HepG2 (cell line): ENCODE measurements at regions not wholly inside any gene's neighbourhood (a gene's known extent, or its start where the extent isn't known, plus 50 kb on each side); places are given as distances from the start of the nearest gene placed in this dataset.

Source experiments
- ATAC-seq: fragments of 200-7000 bp; cut with Tn5 transposase; 3 replicates; pipeline ENCODE4 v1.9.1; 2020; ENCODE audit warnings: mild to moderate bottlenecking, moderate library complexity
- BruUV-seq: library from RNA; stranded (reverse); fragments of 400-500 nt; replicated peaks from 2 replicates; lab custom pipeline; 2021; lab: Mats Ljungman, UMichigan
- CTCF ChIA-PET: fragments of 300-600 bp; formaldehyde crosslinking; extraction: SDS; loops from one replicate; lab custom pipeline; 2021; ENCODE audit warnings: low total read pairs, inconsistent platforms, low intra/inter-chr PET ratio; lab: Yijun Ruan, JAX
- POLR2A ChIA-PET: fragments of 350-600 bp; sonication (Branson Sonifier 250); formaldehyde crosslinking; loops from one replicate; lab custom pipeline; 2020; ENCODE audit warnings: antibody characterized with exemption, inconsistent platforms; lab: Yijun Ruan, JAX
- DNase-seq: peaks from one replicate; pipeline ENCODE4 v3.0.0-alpha.2; 2015; ENCODE audit warnings: low spot score
- FAIRE-seq: peaks from 3 replicates; lab custom pipeline; 2011; peaks lifted over from hg19 to GRCh38; lab: Jason Lieb, UNC
- H2AFZ ChIP-seq: one replicate; pipeline ENCODE4 v1.6.1; 2011; ENCODE audit warnings: low read length, inconsistent platforms
- H3K27ac ChIP-seq: fragments of 300-600 bp; 3 replicates; pipeline ENCODE4 v1.8.0; 2011; ENCODE audit warnings: mixed run types, mild to moderate bottlenecking, mixed read lengths, low read length, inconsistent platforms; ENCODE audit not compliant: insufficient read depth; ENCODE audit errors: extremely low read length
- H3K27me3 ChIP-seq, 2 experiments: fragments of 200-600 bp in 1 of 2; 2 replicates in 1 of 2; 3 replicates in 1 of 2; pipeline versions ENCODE4 v1.6.0 to v1.8.0; 2011; ENCODE audit warnings: low read length in 2 of 2, mild to moderate bottlenecking in 2 of 2, moderate library complexity in 2 of 2, inconsistent platforms in 1 of 2; ENCODE audit not compliant: insufficient read depth in 2 of 2, control insufficient read depth in 1 of 2
- H3K36me3 ChIP-seq, 2 experiments: fragments of 200-600 bp in 1 of 2; replicated peaks in 1 of 2; 2 replicates in 1 of 2; 3 replicates in 1 of 2; pipeline versions ENCODE4 v1.5.1 to v1.8.0; 2011; ENCODE audit warnings: low read length in 2 of 2, inconsistent platforms in 1 of 2; ENCODE audit not compliant: insufficient read depth in 2 of 2, control insufficient read depth in 1 of 2
- H3K4me1 ChIP-seq: 2 replicates; pipeline ENCODE4 v1.5.1; 2012; ENCODE audit warnings: low read length, inconsistent platforms; ENCODE audit not compliant: insufficient read depth
- H3K4me2 ChIP-seq: 2 replicates; pipeline ENCODE4 v1.6.0; 2011; ENCODE audit warnings: low read depth, low read length, inconsistent platforms
- H3K4me3 ChIP-seq, 3 experiments: fragments of 200-600 bp in 1 of 3; sonication (generic), shearing (Covaris generic) in 1 of 3; replicated peaks in 1 of 3; 2 replicates each; pipeline ENCODE4 v1.5.1; 2011 to 2016; ENCODE audit warnings: low read length in 3 of 3, inconsistent platforms in 2 of 3, low read depth in 2 of 3, mild to moderate bottlenecking in 2 of 3, control low read depth in 1 of 3, mixed read lengths in 1 of 3; ENCODE audit not compliant: insufficient read depth in 1 of 3
- H3K79me2 ChIP-seq: one replicate; pipeline ENCODE4 v1.6.1; 2011; ENCODE audit warnings: low read length, inconsistent platforms; ENCODE audit not compliant: insufficient read depth
- H3K9ac ChIP-seq: 2 replicates; pipeline ENCODE4 v1.6.0; 2011; ENCODE audit warnings: mild to moderate bottlenecking, low read depth, low read length, inconsistent platforms; ENCODE audit not compliant: insufficient read depth
- H3K9me3 ChIP-seq: 2 replicates; pipeline ENCODE4 v1.5.1; 2012; ENCODE audit warnings: mild to moderate bottlenecking, low read length
- H4K20me1 ChIP-seq: 2 replicates; pipeline ENCODE4 v1.6.0; 2011; ENCODE audit warnings: inconsistent platforms, mild to moderate bottlenecking, low read length, moderate library complexity; ENCODE audit not compliant: insufficient read depth
- ATF6 ChIP-seq: sonication (generic); formaldehyde crosslinking; conservative IDR thresholded peaks from 2 replicates; pipeline ENCODE4 v1.4.0; 2020; ENCODE audit warnings: missing genetic modification reagents
- ATM ChIP-seq: fragments of 450-650 bp; IDR thresholded peaks from 2 replicates; pipeline ENCODE4 v1.7.1; 2017; ENCODE audit warnings: mild to moderate bottlenecking, borderline replicate concordance
- CSRNP1 ChIP-seq: sonication (generic); formaldehyde crosslinking; IDR thresholded peaks from 2 replicates; pipeline ENCODE4 v1.8.1; 2023; ENCODE audit warnings: mild to moderate bottlenecking, missing genetic modification reagents
- EED ChIP-seq: sonication (generic); formaldehyde crosslinking; IDR thresholded peaks from 2 replicates; pipeline ENCODE4 v1.5.0; 2020; ENCODE audit warnings: mild to moderate bottlenecking, missing genetic modification reagents
- GLMP ChIP-seq: sonication (generic); formaldehyde crosslinking; IDR thresholded peaks from 2 replicates; pipeline ENCODE4 v1.9.0; 2021; ENCODE audit warnings: missing genetic modification reagents, mild to moderate bottlenecking, borderline replicate concordance
- GMEB1 ChIP-seq: sonication (generic); formaldehyde crosslinking; IDR thresholded peaks from 2 replicates; pipeline ENCODE4 v1.5.1; 2020; ENCODE audit warnings: missing genetic modification reagents, mild to moderate bottlenecking, borderline replicate concordance
- NFAT5 ChIP-seq: sonication (generic); formaldehyde crosslinking; IDR thresholded peaks from 2 replicates; pipeline ENCODE4 v1.4.0; 2020; ENCODE audit warnings: missing genetic modification reagents
- SRY ChIP-seq: sonication (generic); formaldehyde crosslinking; IDR thresholded peaks from 2 replicates; pipeline ENCODE4 v1.8.0; 2022; ENCODE audit warnings: mild to moderate bottlenecking, missing genetic modification reagents
- TFDP2 ChIP-seq: sonication (generic); formaldehyde crosslinking; IDR thresholded peaks from 2 replicates; pipeline ENCODE4 v1.4.0; 2020; ENCODE audit warnings: missing genetic modification reagents
- ZNF383 ChIP-seq: sonication (generic); formaldehyde crosslinking; IDR thresholded peaks from 2 replicates; pipeline ENCODE4 v1.4.0; 2020; ENCODE audit warnings: missing genetic modification reagents, mild to moderate bottlenecking, borderline replicate concordance
- ZNF660 ChIP-seq: sonication (generic); formaldehyde crosslinking; IDR thresholded peaks from 2 replicates; pipeline ENCODE4 v1.5.1; 2020; ENCODE audit warnings: mild to moderate bottlenecking, low read depth, missing genetic modification reagents, borderline replicate concordance
- WGBS: methylation state at CpG from one replicate; pipeline ENCODE4 v1.1.6; 2017; ENCODE audit warnings: low lambda C conversion rate; 5-methylcytosine and 5-hydroxymethylcytosine counted together
- in situ Hi-C: cut with HindIII; loops from 2 replicates; pipeline ENCODE4 v1.10.0; 2017; ENCODE audit warnings: low pct_unique_long_range_greater_than_20kb; ENCODE audit not compliant: extremely low pct_ligation_motif_present
- intact Hi-C: fragments of 100-400 bp; cut with micrococcal nuclease; formaldehyde crosslinking; loops from one replicate; pipeline ENCODE4 v1.10.0; 2022; ENCODE audit not compliant: unreplicated experiment

GRCh38 chr15:26394801-26395200, 378.1 kb downstream of the GABRB3 start:
- CTCF ChIA-PET = no interaction called here
- H3K27me3 ChIP-seq = no peaks in the 10 kb centered on the region
- no peaks in the 10 kb centered on the region for H3K36me3 ChIP-seq
- no peak overlapping the region for H2AFZ ChIP-seq
- no peak overlapping the region for H3K4me3 ChIP-seq
- H3K4me2 ChIP-seq = no peak overlapping the region
- in situ Hi-C loops = no loop called here
- intact Hi-C loops = no loop called here
- 14% methylated on average over 6 of the region's 8 CpGs for WGBS
- no peak overlapping the region for H3K27ac ChIP-seq
- peaks cover 87% of the 10 kb centered on the region for H3K9me3 ChIP-seq
- no peak for ATAC-seq
- FAIRE-seq = no peak
- DNase-seq = no peak
- H3K9ac ChIP-seq = no peak overlapping the region
- H3K4me1 ChIP-seq = no peaks in the 10 kb centered on the region
- POLR2A ChIA-PET = no interaction called here
- H3K79me2 ChIP-seq = no peaks in the 10 kb centered on the region
- no peaks in the 10 kb centered on the region for H4K20me1 ChIP-seq
- BruUV-seq = no TSS peak
- TF ChIP-seq SRY (CRISPR knock-in tag) = no peak
- no peak for TF ChIP-seq TFDP2
- TF ChIP-seq NFAT5 (CRISPR knock-in tag) = no peak
- TF ChIP-seq GMEB1 (CRISPR knock-in tag) = no peak
- TF ChIP-seq GLMP (CRISPR knock-in tag) = no peak
- no peak for TF ChIP-seq CSRNP1 (CRISPR knock-in tag)
- TF ChIP-seq EED (CRISPR knock-in tag) = no peak
- TF ChIP-seq ATM = no peak
- no peak for TF ChIP-seq ATF6
- no peak for TF ChIP-seq ZNF660 (CRISPR knock-in tag)
- no peak for TF ChIP-seq ZNF383
